Lower leg skin (tissue), 3 donors: ENCODE measurements at regions not wholly inside any gene's neighbourhood (a gene's known extent, or its start where the extent isn't known, plus 50 kb on each side); places are given as distances from the start of the nearest gene placed in this dataset.

Experiments
- CTCF ChIP-seq, 3 donors: fragments of 450-650 bp; IDR thresholded peaks; one replicate each; pipeline ENCODE4 v1.5.1; 2016; ENCODE audit warnings: antibody characterized with exemption in 3 of 3, mild to moderate bottlenecking in 3 of 3, moderate library complexity in 2 of 3
- POLR2A ChIP-seq, 2 donors: fragments of 450-650 bp; IDR thresholded peaks; one replicate each; pipeline ENCODE4 v1.6.1; 2016 to 2017; ENCODE audit warnings: antibody characterized with exemption in 2 of 2, mild to moderate bottlenecking in 1 of 2, moderate library complexity in 1 of 2

GRCh38 chr4:103361926-103362325, 163.8 kb upstream of the CENPE start:
- no peak for TF ChIP-seq POLR2A (IDR thresholded peaks at IDR 0.05)
- TF ChIP-seq CTCF (IDR thresholded peaks at IDR 0.05): no peak
